ENCODE measurements at regions not wholly inside any gene's neighbourhood (a gene's known extent, or its start where the extent isn't known, plus 50 kb on each side); places are given as distances from the start of the nearest gene placed in this dataset.
"Not testable (repeated sequence)": the region's sequence is repeated elsewhere in the genome, so short reads cannot be mapped to it uniquely, and the experiment has no call there.

- H3K36me3 ChIP-seq (ENCODE audit: control insufficient read depth, insufficient read depth, low read length): no peaks in the 10 kb centered on the region
- TF ChIP-seq CTCF (IDR thresholded peaks at IDR 0.05; ENCODE audit: insufficient read depth, low read length, severe bottlenecking): no peak
- DNase-seq (ENCODE audit: low read depth) (no peak), FAIRE-seq (no peak)
- H3K4me3 ChIP-seq (ENCODE audit: low read depth, low read length): no peak overlapping the region
- no peaks in the 10 kb centered on the region for H3K27me3 ChIP-seq (ENCODE audit: control insufficient read depth, insufficient read depth, low read length)
Measured at GRCh38 chr3:139227165-139227564, 116.7 kb upstream of the MRPS22 start.

- Histone ChIP-seq H3K4me3 (ENCODE audit: low read depth, low read length) (no peak overlapping the region), H3K27me3 (ENCODE audit: control insufficient read depth, insufficient read depth, low read length) (no peaks in the 10 kb centered on the region), H3K36me3 (ENCODE audit: control insufficient read depth, insufficient read depth, low read length) (no peaks in the 10 kb centered on the region)
- no peak for TF ChIP-seq CTCF (IDR thresholded peaks at IDR 0.05; ENCODE audit: insufficient read depth, low read length, severe bottlenecking)
- FAIRE-seq (no peak), DNase-seq (ENCODE audit: low read depth) (no peak)
Measured at GRCh38 chr3:139227827-139228226, 116.0 kb upstream of the MRPS22 start.

- Histone ChIP-seq H3K27me3 (ENCODE audit: control insufficient read depth, insufficient read depth, low read length) (no peaks in the 10 kb centered on the region), H3K4me3 (ENCODE audit: low read depth, low read length) (no peak overlapping the region), H3K36me3 (ENCODE audit: control insufficient read depth, insufficient read depth, low read length) (no peaks in the 10 kb centered on the region)
- no peak for TF ChIP-seq CTCF (IDR thresholded peaks at IDR 0.05; ENCODE audit: insufficient read depth, low read length, severe bottlenecking)
- DNase-seq (ENCODE audit: low read depth) (no peak), FAIRE-seq (no peak)
Measured at GRCh38 chr3:139230391-139230790, 113.4 kb upstream of the MRPS22 start.

GRCh38 chr3:139231555-139232281 is 112.1 kb upstream of the MRPS22 start:
- Histone ChIP-seq H3K27me3 (ENCODE audit: control insufficient read depth, insufficient read depth, low read length) (no peaks in the 10 kb centered on the region), H3K4me3 (ENCODE audit: low read depth, low read length) (no peak overlapping the region), H3K36me3 (ENCODE audit: control insufficient read depth, insufficient read depth, low read length) (no peaks in the 10 kb centered on the region)
- DNase-seq (ENCODE audit: low read depth): no peak
- no peak for FAIRE-seq
- TF ChIP-seq CTCF (IDR thresholded peaks at IDR 0.05; ENCODE audit: insufficient read depth, low read length, severe bottlenecking): no peak

- not testable (repeated sequence) for H3K4me3 ChIP-seq (ENCODE audit: low read depth, low read length); H3K27me3 ChIP-seq (ENCODE audit: control insufficient read depth, insufficient read depth, low read length); FAIRE-seq; DNase-seq (ENCODE audit: low read depth); H3K36me3 ChIP-seq (ENCODE audit: control insufficient read depth, insufficient read depth, low read length)
Measured at GRCh38 chr3:139232341-139232740, 111.5 kb upstream of the MRPS22 start.

GRCh38 chr3:139234491-139234890 is 109.3 kb upstream of the MRPS22 start:
- Histone ChIP-seq H3K36me3 (ENCODE audit: control insufficient read depth, insufficient read depth, low read length) (no peaks in the 10 kb centered on the region), H3K27me3 (ENCODE audit: control insufficient read depth, insufficient read depth, low read length) (no peaks in the 10 kb centered on the region), H3K4me3 (ENCODE audit: low read depth, low read length) (no peak overlapping the region)
- DNase-seq (ENCODE audit: low read depth): peak; percentile 96
- no peak for TF ChIP-seq CTCF (IDR thresholded peaks at IDR 0.05; ENCODE audit: insufficient read depth, low read length, severe bottlenecking)
- FAIRE-seq: peak; percentile 47

Measured in bronchial epithelial cell (primary cell).